ENCODE measurements at regions not wholly inside any gene's neighbourhood (a gene's known extent, or its start where the extent isn't known, plus 50 kb on each side); places are given as distances from the start of the nearest gene placed in this dataset.

GRCh38 chr6:113487489-113488058 is 369.6 kb upstream of the MARCKS start:
- FAIRE-seq = no peak

GRCh38 chr6:113488061-113488460 is 369.1 kb upstream of the MARCKS start:
- FAIRE-seq = no peak

GRCh38 chr6:113488812-113489685 is 368.1 kb upstream of the MARCKS start:
- no peak for FAIRE-seq

- peak; percentile 55 for FAIRE-seq
These were observed 367.0 kb upstream of the MARCKS start for GRCh38 chr6:113489952-113490746.

- no peak for FAIRE-seq
These were observed 365.8 kb upstream of the MARCKS start for GRCh38 chr6:113491376-113491775.

GRCh38 chr6:113493991-113494390 is 363.2 kb upstream of the MARCKS start:
- FAIRE-seq = no peak

- FAIRE-seq = no peak
These were observed 361.6 kb upstream of the MARCKS start for GRCh38 chr6:113495521-113495920.

GRCh38 chr6:113496166-113496565 is 361.0 kb upstream of the MARCKS start:
- no peak for FAIRE-seq

- no peak for FAIRE-seq
These were observed 356.9 kb upstream of the MARCKS start for GRCh38 chr6:113500221-113500620.

- FAIRE-seq = no peak
These were observed 352.0 kb upstream of the MARCKS start for GRCh38 chr6:113505084-113505699.

GRCh38 chr6:113508249-113508648 is 348.9 kb upstream of the MARCKS start:
- no peak for FAIRE-seq

- no peak for FAIRE-seq
These were observed 346.0 kb upstream of the MARCKS start for GRCh38 chr6:113511100-113511499.

GRCh38 chr6:113512576-113512975 is 344.6 kb upstream of the MARCKS start:
- FAIRE-seq = no peak

- FAIRE-seq = no peak
These were observed 344.1 kb upstream of the MARCKS start for GRCh38 chr6:113513086-113513485.

- FAIRE-seq = no peak
These were observed 334.8 kb upstream of the MARCKS start for GRCh38 chr6:113522376-113522775.

- FAIRE-seq = no peak
These were observed 332.3 kb upstream of the MARCKS start for GRCh38 chr6:113524826-113525225.

GRCh38 chr6:113526553-113526952 is 330.6 kb upstream of the MARCKS start:
- no peak for FAIRE-seq

- FAIRE-seq = no peak
These were observed 330.1 kb upstream of the MARCKS start for GRCh38 chr6:113526995-113527394.

GRCh38 chr6:113528111-113528510 is 329.0 kb upstream of the MARCKS start:
- no peak for FAIRE-seq

- FAIRE-seq = no peak
These were observed 327.9 kb upstream of the MARCKS start for GRCh38 chr6:113529196-113529595.

- FAIRE-seq = no peak
These were observed 327.3 kb upstream of the MARCKS start for GRCh38 chr6:113529879-113530278.

GRCh38 chr6:113530769-113531168 is 326.4 kb upstream of the MARCKS start:
- FAIRE-seq = no peak

GRCh38 chr6:113539202-113539601 is 317.9 kb upstream of the MARCKS start:
- no peak for FAIRE-seq

All from islet of Langerhans (tissue), 1 donor.